MM.1S (cell line): ENCODE measurements at regions not wholly inside any gene's neighbourhood (a gene's known extent, or its start where the extent isn't known, plus 50 kb on each side); places are given as distances from the start of the nearest gene placed in this dataset.

ENCODE experiments used
- DNase-seq: peaks from one replicate; pipeline ENCODE4 v3.0.0-alpha.2; 2015
- H2AFZ ChIP-seq: fragments of 300-600 bp; sonication (generic); 2 replicates; pipeline ENCODE4 v1.6.0; 2016; ENCODE audit warnings: antibody characterized with exemption, low read length
- H3F3A ChIP-seq: fragments of 300-600 bp; sonication (generic); 2 replicates; pipeline ENCODE4 v1.6.1; 2016; ENCODE audit warnings: mild to moderate bottlenecking, antibody characterized with exemption, low read length, moderate library complexity, mixed read lengths; ENCODE audit not compliant: insufficient read depth
- H3K27ac ChIP-seq: fragments of 300-600 bp; sonication (generic); 2 replicates; pipeline ENCODE4 v1.5.1; 2016; ENCODE audit warnings: mild to moderate bottlenecking, low read length
- H3K27me3 ChIP-seq: fragments of 300-600 bp; sonication (generic); replicated peaks from 2 replicates; pipeline ENCODE4 v1.6.0; 2016; ENCODE audit warnings: low read length; ENCODE audit not compliant: insufficient read depth
- H3K36me3 ChIP-seq: fragments of 300-600 bp; sonication (generic); replicated peaks from 2 replicates; pipeline ENCODE4 v1.6.1; 2016; ENCODE audit warnings: mild to moderate bottlenecking, low read length, mixed read lengths; ENCODE audit not compliant: insufficient read depth
- H3K4me1 ChIP-seq: fragments of 300-600 bp; sonication (generic); 2 replicates; pipeline ENCODE4 v1.6.1; 2016; ENCODE audit warnings: low read length, mixed read lengths
- H3K4me2 ChIP-seq: fragments of 300-600 bp; sonication (generic); 2 replicates; pipeline ENCODE4 v1.6.0; 2016; ENCODE audit warnings: low read depth, low read length
- H3K4me3 ChIP-seq: fragments of 300-600 bp; sonication (generic); 2 replicates; pipeline ENCODE4 v1.5.1; 2016; ENCODE audit warnings: low read length, mixed read lengths
- H3K79me2 ChIP-seq: fragments of 300-600 bp; sonication (generic); 2 replicates; pipeline ENCODE4 v1.6.1; 2016; ENCODE audit warnings: mixed run types, low read length, mixed read lengths
- H3K9ac ChIP-seq: fragments of 300-600 bp; sonication (generic); 2 replicates; pipeline ENCODE4 v1.6.1; 2016; ENCODE audit warnings: low read length, mixed read lengths
- H3K9me2 ChIP-seq: fragments of 300-600 bp; sonication (generic); replicated peaks from 2 replicates; pipeline ENCODE4 v1.6.1; 2016; ENCODE audit warnings: mild to moderate bottlenecking, low read length, mixed read lengths; ENCODE audit not compliant: insufficient read depth
- H3K9me3 ChIP-seq: fragments of 300-600 bp; sonication (generic); replicated peaks from 2 replicates; pipeline ENCODE4 v1.6.1; 2016; ENCODE audit warnings: mild to moderate bottlenecking, low read length, mixed read lengths; ENCODE audit not compliant: insufficient read depth
- H4K20me1 ChIP-seq: fragments of 300-600 bp; sonication (generic); 2 replicates; pipeline ENCODE4 v1.6.1; 2016; ENCODE audit warnings: mild to moderate bottlenecking, low read length, moderate library complexity, mixed read lengths; ENCODE audit not compliant: insufficient read depth
- CTCF ChIP-seq: fragments of 300-600 bp; sonication (generic); IDR thresholded peaks from 2 replicates; pipeline ENCODE4 v1.5.1; 2016; ENCODE audit warnings: antibody characterized with exemption, low read length, mixed read lengths
- EZH2 ChIP-seq: fragments of 300-600 bp; sonication (generic); optimal IDR thresholded peaks from 2 replicates; pipeline ENCODE3; 2017; ENCODE audit warnings: low read depth, mild to moderate bottlenecking, antibody characterized with exemption, low read length, mixed read lengths
- EZH2phosphoT487 ChIP-seq: fragments of 300-600 bp; sonication (generic); IDR thresholded peaks from 2 replicates; pipeline ENCODE4 v1.6.1; 2018; ENCODE audit warnings: antibody characterized with exemption, low read length

GRCh38 chr1:13945856-13946255, 245.9 kb downstream of the PRDM2 start:
- H4K20me1 ChIP-seq = no peaks in the 10 kb centered on the region
- H3K4me1 ChIP-seq = peaks cover 20% of the 10 kb centered on the region
- H3K27me3 ChIP-seq = no peaks in the 10 kb centered on the region
- peak overlapping the region; percentile 84 for H3K27ac ChIP-seq
- H3K36me3 ChIP-seq = no peaks in the 10 kb centered on the region
- peak; percentile 82 for DNase-seq
- no peaks in the 10 kb centered on the region for H3K9me3 ChIP-seq
- peak overlapping the region; percentile 54; the same call in 1 of the 2 replicates for H3K4me2 ChIP-seq
- TF ChIP-seq EZH2 (no peak), CTCF (no peak), EZH2phosphoT487 (no peak)
- no peak overlapping the region for H3K4me3 ChIP-seq
- H2AFZ ChIP-seq = no peak overlapping the region
- H3K9ac ChIP-seq = peak overlapping the region; percentile 51; the same call in 1 of the 2 replicates
- H3K9me2 ChIP-seq = no peaks in the 10 kb centered on the region
- no peaks in the 10 kb centered on the region for H3K79me2 ChIP-seq
- peaks cover 19% of the 10 kb centered on the region for H3F3A ChIP-seq

GRCh38 chr1:13947658-13948057, 247.7 kb downstream of the PRDM2 start:
- no peaks in the 10 kb centered on the region for H3K9me3 ChIP-seq
- no peak overlapping the region for H2AFZ ChIP-seq
- H3F3A ChIP-seq = peaks cover 17% of the 10 kb centered on the region
- no peaks in the 10 kb centered on the region for H3K9me2 ChIP-seq
- no peaks in the 10 kb centered on the region for H4K20me1 ChIP-seq
- no peak overlapping the region for H3K9ac ChIP-seq
- H3K36me3 ChIP-seq = no peaks in the 10 kb centered on the region
- H3K4me3 ChIP-seq = no peak overlapping the region
- peaks cover 20% of the 10 kb centered on the region for H3K4me1 ChIP-seq
- no peaks in the 10 kb centered on the region for H3K27me3 ChIP-seq
- no peak overlapping the region for H3K27ac ChIP-seq
- H3K79me2 ChIP-seq = no peaks in the 10 kb centered on the region
- no peak overlapping the region for H3K4me2 ChIP-seq
- DNase-seq = no peak
- no peak for TF ChIP-seq CTCF
- TF ChIP-seq EZH2 = no peak
- TF ChIP-seq EZH2phosphoT487 = no peak

GRCh38 chr1:13948396-13948795, 248.4 kb downstream of the PRDM2 start:
- Histone ChIP-seq H3K4me2 (no peak overlapping the region), H3K4me3 (no peak overlapping the region), H3K9me3 (no peaks in the 10 kb centered on the region), H3F3A (peaks cover 11% of the 10 kb centered on the region), H2AFZ (no peak overlapping the region), H3K27me3 (no peaks in the 10 kb centered on the region), H3K4me1 (peaks cover 20% of the 10 kb centered on the region), H3K36me3 (no peaks in the 10 kb centered on the region), H3K27ac (no peak overlapping the region), H4K20me1 (no peaks in the 10 kb centered on the region), H3K9ac (no peak overlapping the region), H3K79me2 (no peaks in the 10 kb centered on the region), H3K9me2 (no peaks in the 10 kb centered on the region)
- TF ChIP-seq CTCF (no peak), EZH2phosphoT487 (no peak)
- DNase-seq = no peak
